Testis (tissue), 2 donors: ENCODE measurements at regions not wholly inside any gene's neighbourhood (a gene's known extent, or its start where the extent isn't known, plus 50 kb on each side); places are given as distances from the start of the nearest gene placed in this dataset.

Source experiments
- DNase-seq: peaks from one replicate; pipeline ENCODE4 v3.0.0-alpha.2; 2019
- H3K27ac ChIP-seq, 2 donors: fragments of 200-600 bp; sonication (generic); one replicate each; pipeline ENCODE4 v1.5.1; 2019
- H3K27me3 ChIP-seq: fragments of 200-600 bp; sonication (generic); one replicate; pipeline ENCODE4 v1.5.1; 2019
- H3K36me3 ChIP-seq: fragments of 200-600 bp; sonication (generic); one replicate; pipeline ENCODE4 v1.5.1; 2017; ENCODE audit warnings: low read depth; ENCODE audit errors: missing control alignments
- H3K4me1 ChIP-seq: fragments of 200-600 bp; sonication (generic); one replicate; pipeline ENCODE4 v1.5.1; 2019
- H3K4me3 ChIP-seq, 2 donors: fragments of 200-600 bp; sonication (generic); one replicate each; pipeline ENCODE4 v1.5.1; 2017 to 2019
- H3K9me3 ChIP-seq: fragments of 200-600 bp; sonication (generic); one replicate; pipeline ENCODE4 v1.5.1; 2017
- POLR2A ChIP-seq: fragments of 450-650 bp; IDR thresholded peaks from one replicate; pipeline ENCODE4 v1.6.1; 2017; ENCODE audit warnings: antibody characterized with exemption, mild to moderate bottlenecking, moderate library complexity
- WGBS, 2 donors: methylation state at CpG; one replicate each; pipeline ENCODE4 v1.1.5; 2018; 5-methylcytosine and 5-hydroxymethylcytosine counted together
- intact Hi-C: fragments of 100-400 bp; cut with DNase I; formaldehyde crosslinking; loops from one replicate; pipeline ENCODE4 v1.15.1; 2023; ENCODE audit warnings: low total_unique reads
- TF ChIP-seq, protein P1 (sequence below), 3 experiments: fragments of 450-650 bp in 2 of 3; fragments of 200-600 bp in 1 of 3; sonication (generic) in 1 of 3; IDR thresholded peaks; one replicate each; pipeline ENCODE4 v1.5.1; 2016 to 2019; ENCODE audit warnings: antibody characterized with exemption in 3 of 3, mild to moderate bottlenecking in 2 of 3, moderate library complexity in 1 of 3

DNA sequence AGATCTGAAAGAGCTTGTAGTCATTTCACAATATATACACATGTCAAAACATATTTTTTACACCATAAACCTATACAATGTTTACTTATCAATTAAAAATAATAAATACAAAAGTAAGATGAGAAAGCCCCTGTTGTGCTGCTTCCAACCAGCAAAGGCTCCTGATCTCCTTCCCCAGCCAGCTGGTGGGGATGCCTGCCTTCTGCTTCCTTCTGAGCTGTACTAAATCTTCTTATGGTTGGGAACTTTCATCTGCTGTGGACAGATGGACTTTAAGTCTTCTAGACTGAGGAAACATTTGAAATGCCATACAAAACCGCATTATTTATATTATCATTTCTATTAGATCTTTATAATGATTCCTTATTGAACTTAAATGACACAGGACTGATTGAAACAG, 745.3 kb upstream of the CHD1 start:
- no peaks in the 10 kb centered on the region for H3K4me1 ChIP-seq
- 76 to 96% methylated on average over 1 of the region's 1 CpG for WGBS, 2 donors

DNA sequence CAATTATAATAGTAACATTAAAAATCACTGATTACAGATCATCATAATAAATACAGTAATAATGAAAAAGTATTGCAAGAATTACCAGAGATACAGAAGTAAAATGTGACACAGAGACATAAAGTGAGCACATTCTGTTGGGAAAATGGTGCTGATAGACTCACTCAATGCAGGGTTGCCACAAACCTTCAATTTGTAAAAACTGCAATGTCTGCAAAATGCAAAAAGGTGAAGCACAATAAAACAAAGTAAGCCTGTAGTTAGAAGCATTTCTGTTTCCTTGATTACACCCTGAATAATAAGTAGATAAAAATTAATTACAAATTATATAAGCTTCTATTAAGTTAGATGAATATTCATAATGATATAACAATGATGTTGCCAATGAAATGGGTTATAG, 736.2 kb upstream of the CHD1 start:
- no peaks in the 10 kb centered on the region for H3K4me1 ChIP-seq
- no peak for TF ChIP-seq POLR2A
- H3K9me3 ChIP-seq: no peaks in the 10 kb centered on the region
- H3K36me3 ChIP-seq: no peaks in the 10 kb centered on the region
- H3K27me3 ChIP-seq: no peaks in the 10 kb centered on the region
- H3K4me3 ChIP-seq: no peak overlapping the region
- no peak overlapping the region for H3K27ac ChIP-seq
- no peak for DNase-seq
- intact Hi-C loops: no loop called here

More for the DNA sequence above, 745.3 kb upstream of the CHD1 start:
- Histone ChIP-seq H3K4me3 (no peak overlapping the region), H3K9me3 (no peaks in the 10 kb centered on the region), H3K36me3 (no peaks in the 10 kb centered on the region), H3K27ac (no peak overlapping the region), H3K27me3 (no peaks in the 10 kb centered on the region)
- no peak for TF ChIP-seq POLR2A
- TF ChIP-seq, protein P1, sequence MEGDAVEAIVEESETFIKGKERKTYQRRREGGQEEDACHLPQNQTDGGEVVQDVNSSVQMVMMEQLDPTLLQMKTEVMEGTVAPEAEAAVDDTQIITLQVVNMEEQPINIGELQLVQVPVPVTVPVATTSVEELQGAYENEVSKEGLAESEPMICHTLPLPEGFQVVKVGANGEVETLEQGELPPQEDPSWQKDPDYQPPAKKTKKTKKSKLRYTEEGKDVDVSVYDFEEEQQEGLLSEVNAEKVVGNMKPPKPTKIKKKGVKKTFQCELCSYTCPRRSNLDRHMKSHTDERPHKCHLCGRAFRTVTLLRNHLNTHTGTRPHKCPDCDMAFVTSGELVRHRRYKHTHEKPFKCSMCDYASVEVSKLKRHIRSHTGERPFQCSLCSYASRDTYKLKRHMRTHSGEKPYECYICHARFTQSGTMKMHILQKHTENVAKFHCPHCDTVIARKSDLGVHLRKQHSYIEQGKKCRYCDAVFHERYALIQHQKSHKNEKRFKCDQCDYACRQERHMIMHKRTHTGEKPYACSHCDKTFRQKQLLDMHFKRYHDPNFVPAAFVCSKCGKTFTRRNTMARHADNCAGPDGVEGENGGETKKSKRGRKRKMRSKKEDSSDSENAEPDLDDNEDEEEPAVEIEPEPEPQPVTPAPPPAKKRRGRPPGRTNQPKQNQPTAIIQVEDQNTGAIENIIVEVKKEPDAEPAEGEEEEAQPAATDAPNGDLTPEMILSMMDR (IDR thresholded peaks at IDR 0.05): no peak
- DNase-seq: no peak
- intact Hi-C loops: no loop called here

DNA sequence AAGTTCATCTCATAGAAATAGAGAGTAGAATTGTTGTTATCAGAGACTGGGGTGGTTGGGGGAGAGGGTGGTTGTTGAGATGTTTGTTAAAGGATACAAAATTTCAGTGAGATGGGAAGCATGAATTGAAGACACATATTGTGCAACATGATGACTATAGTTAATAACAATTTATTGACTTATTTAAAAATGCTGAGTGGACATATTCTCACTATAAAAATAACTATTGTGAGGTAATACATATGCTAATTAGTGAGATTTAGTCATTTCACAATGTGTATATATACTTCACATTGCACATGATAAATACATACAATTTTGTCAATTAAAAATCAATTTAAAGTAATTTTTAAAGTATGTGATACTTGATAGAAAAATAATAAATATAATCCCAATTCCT, 722.5 kb upstream of the CHD1 start:
- no peaks in the 10 kb centered on the region for H3K4me1 ChIP-seq
- intact Hi-C loops: no loop called here
- no peak for DNase-seq

DNA sequence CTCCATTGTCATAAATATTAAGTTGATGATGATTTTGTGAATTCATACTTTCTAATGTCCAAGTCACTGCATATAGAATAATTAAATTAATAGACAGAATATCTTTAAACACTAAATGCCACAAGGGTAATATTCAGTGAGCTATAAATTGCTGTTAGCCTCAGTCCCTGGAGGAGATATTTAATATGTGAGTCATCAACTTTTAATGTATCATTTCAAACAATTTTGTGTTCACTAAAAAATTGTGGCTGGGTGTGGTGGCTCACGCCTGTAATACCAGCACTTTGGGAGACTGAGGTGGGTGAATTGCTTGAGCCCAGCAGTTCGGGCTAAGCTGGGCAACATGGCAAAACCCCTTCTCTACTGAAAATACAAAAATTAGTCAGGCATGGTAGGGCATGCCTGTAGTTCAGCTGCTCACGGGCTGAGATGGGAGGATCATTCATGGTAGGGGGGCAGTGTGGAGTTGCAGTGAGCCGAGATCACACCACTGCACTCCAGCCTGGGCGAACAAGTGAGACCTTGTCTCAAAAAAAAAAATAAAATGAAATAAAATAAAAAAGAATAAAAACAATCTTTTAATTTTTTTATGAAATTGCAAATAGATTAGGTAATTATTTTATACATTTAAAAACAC, 717.3 kb upstream of the CHD1 start:
- intact Hi-C loops: no loop called here
- no peak for TF ChIP-seq POLR2A
- TF ChIP-seq, protein P1 (IDR thresholded peaks at IDR 0.05): no peak
- H3K27ac ChIP-seq: no peak overlapping the region
- H3K36me3 ChIP-seq: no peaks in the 10 kb centered on the region
- no peaks in the 10 kb centered on the region for H3K4me1 ChIP-seq
- H3K9me3 ChIP-seq: no peaks in the 10 kb centered on the region
- no peak overlapping the region for H3K4me3 ChIP-seq
- WGBS, 2 donors: 69 to 78% methylated on average over 5 of the region's 5 CpGs
- no peaks in the 10 kb centered on the region for H3K27me3 ChIP-seq
- DNase-seq: no peak

More for the DNA sequence above, 722.5 kb upstream of the CHD1 start:
- no peaks in the 10 kb centered on the region for H3K36me3 ChIP-seq
- no peaks in the 10 kb centered on the region for H3K9me3 ChIP-seq
- no peak overlapping the region for H3K27ac ChIP-seq
- TF ChIP-seq, protein P1 (IDR thresholded peaks at IDR 0.05): no peak
- TF ChIP-seq POLR2A: no peak
- H3K27me3 ChIP-seq: no peaks in the 10 kb centered on the region
- no peak overlapping the region for H3K4me3 ChIP-seq

DNA sequence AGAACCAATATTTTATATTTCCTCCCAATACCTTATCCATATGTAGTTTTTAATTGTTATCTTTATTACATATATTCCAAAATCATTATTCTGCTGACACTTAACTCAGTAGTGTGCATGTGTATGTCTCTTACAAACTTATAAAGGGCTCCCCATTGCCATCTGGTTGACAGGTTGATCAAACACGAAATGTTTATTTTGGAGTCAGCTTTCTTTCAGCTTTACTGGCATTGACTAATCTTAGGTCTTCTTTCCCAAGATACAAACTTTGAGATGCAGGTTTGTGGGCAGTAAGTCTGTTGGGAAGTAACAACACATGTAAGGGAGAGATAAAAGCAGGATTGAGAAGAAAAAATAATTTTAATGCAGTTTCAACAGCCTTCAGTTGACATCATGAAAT, 716.0 kb upstream of the CHD1 start:
- no peak overlapping the region for H3K27ac ChIP-seq
- H3K9me3 ChIP-seq: no peaks in the 10 kb centered on the region
- H3K4me1 ChIP-seq: no peaks in the 10 kb centered on the region
- WGBS, 2 donors: 65 to 77% methylated on average over 1 of the region's 1 CpG
- TF ChIP-seq POLR2A: no peak
- TF ChIP-seq, protein P1 (IDR thresholded peaks at IDR 0.05): no peak
- H3K4me3 ChIP-seq: no peak overlapping the region
- no peak for DNase-seq
- no peaks in the 10 kb centered on the region for H3K27me3 ChIP-seq
- intact Hi-C loops: no loop called here
- no peaks in the 10 kb centered on the region for H3K36me3 ChIP-seq
